ENCODE measurements at regions not wholly inside any gene's neighbourhood (a gene's known extent, or its start where the extent isn't known, plus 50 kb on each side); places are given as distances from the start of the nearest gene placed in this dataset.

GRCh38 chr17:27973258-27974044, 69.0 kb upstream of the NLK start:
- Histone ChIP-seq H3K9me3 (ENCODE audit: low read depth, low read length, poor library complexity, severe bottlenecking) (no peaks in the 10 kb centered on the region), H3K27ac (ENCODE audit: low read depth, low read length, poor library complexity, severe bottlenecking) (no peak overlapping the region), H3K4me1 (ENCODE audit: insufficient read depth, low read length, poor library complexity, severe bottlenecking) (no peaks in the 10 kb centered on the region), H3K27me3 (replicated peaks; ENCODE audit: insufficient read depth, low read depth, low read length, poor library complexity) (no peaks in the 10 kb centered on the region), H3K36me3 (ENCODE audit: insufficient read depth, low read length, poor library complexity, severe bottlenecking) (no peaks in the 10 kb centered on the region), H3K4me3 (ENCODE audit: low read depth, low read length, poor library complexity, severe bottlenecking) (no peak overlapping the region)
- no TSS peak for BruUV-seq (replicated peaks)
- intact Hi-C loops (cut with micrococcal nuclease; ENCODE audit: unreplicated experiment), result no loop called here
- ChIA-PET CTCF (no interaction called here), POLR2A (ENCODE audit: low non-redundant PET) (no interaction called here)
- no peak for TF ChIP-seq CTCF (conservative IDR thresholded peaks at IDR 0.05; ENCODE audit: low read depth, low read length)
- no peak for TF ChIP-seq EZH2 (IDR thresholded peaks at IDR 0.05; ENCODE audit: borderline replicate concordance, low read depth, low read length, poor library complexity, severe bottlenecking)
- no peak for DNase-seq (ENCODE audit: low spot score)

GRCh38 chr17:27974045-27974436, 68.4 kb upstream of the NLK start:
- Histone ChIP-seq H3K4me1 (ENCODE audit: insufficient read depth, low read length, poor library complexity, severe bottlenecking) (no peaks in the 10 kb centered on the region), H3K4me3 (ENCODE audit: low read depth, low read length, poor library complexity, severe bottlenecking) (no peak overlapping the region), H3K36me3 (ENCODE audit: insufficient read depth, low read length, poor library complexity, severe bottlenecking) (no peaks in the 10 kb centered on the region), H3K9me3 (ENCODE audit: low read depth, low read length, poor library complexity, severe bottlenecking) (no peaks in the 10 kb centered on the region), H3K27ac (ENCODE audit: low read depth, low read length, poor library complexity, severe bottlenecking) (no peak overlapping the region), H3K27me3 (replicated peaks; ENCODE audit: insufficient read depth, low read depth, low read length, poor library complexity) (no peaks in the 10 kb centered on the region)
- ChIA-PET POLR2A (ENCODE audit: low non-redundant PET) (no interaction called here), CTCF (no interaction called here)
- BruUV-seq (replicated peaks), result no TSS peak
- intact Hi-C loops (cut with micrococcal nuclease; ENCODE audit: unreplicated experiment), result no loop called here
- no peak for DNase-seq (ENCODE audit: low spot score)
- TF ChIP-seq CTCF (conservative IDR thresholded peaks at IDR 0.05; ENCODE audit: low read depth, low read length) (no peak), EZH2 (IDR thresholded peaks at IDR 0.05; ENCODE audit: borderline replicate concordance, low read depth, low read length, poor library complexity, severe bottlenecking) (no peak)

- no peak for DNase-seq (ENCODE audit: low spot score)
- Histone ChIP-seq H3K9me3 (ENCODE audit: low read depth, low read length, poor library complexity, severe bottlenecking) (no peaks in the 10 kb centered on the region), H3K4me1 (ENCODE audit: insufficient read depth, low read length, poor library complexity, severe bottlenecking) (no peaks in the 10 kb centered on the region), H3K27me3 (replicated peaks; ENCODE audit: insufficient read depth, low read depth, low read length, poor library complexity) (no peaks in the 10 kb centered on the region), H3K4me3 (ENCODE audit: low read depth, low read length, poor library complexity, severe bottlenecking) (no peak overlapping the region), H3K36me3 (ENCODE audit: insufficient read depth, low read length, poor library complexity, severe bottlenecking) (no peaks in the 10 kb centered on the region), H3K27ac (ENCODE audit: low read depth, low read length, poor library complexity, severe bottlenecking) (no peak overlapping the region)
- no TSS peak for BruUV-seq (replicated peaks)
- CTCF ChIA-PET, result no interaction called here
- intact Hi-C loops (cut with micrococcal nuclease; ENCODE audit: unreplicated experiment), result no loop called here
- POLR2A ChIA-PET (ENCODE audit: low non-redundant PET), result no interaction called here
- TF ChIP-seq EZH2 (IDR thresholded peaks at IDR 0.05; ENCODE audit: borderline replicate concordance, low read depth, low read length, poor library complexity, severe bottlenecking) (no peak), CTCF (conservative IDR thresholded peaks at IDR 0.05; ENCODE audit: low read depth, low read length) (no peak)
Measured at GRCh38 chr17:27974531-27975145, 67.8 kb upstream of the NLK start.
